Amygdala (tissue), 56 donors: ENCODE measurements at regions not wholly inside any gene's neighbourhood (a gene's known extent, or its start where the extent isn't known, plus 50 kb on each side); places are given as distances from the start of the nearest gene placed in this dataset.

Experiments
- DNase-seq, 56 donors: peaks; one replicate each; lab custom pipeline; 2025; lab: John Stamatoyannopoulos, UW

DNA sequence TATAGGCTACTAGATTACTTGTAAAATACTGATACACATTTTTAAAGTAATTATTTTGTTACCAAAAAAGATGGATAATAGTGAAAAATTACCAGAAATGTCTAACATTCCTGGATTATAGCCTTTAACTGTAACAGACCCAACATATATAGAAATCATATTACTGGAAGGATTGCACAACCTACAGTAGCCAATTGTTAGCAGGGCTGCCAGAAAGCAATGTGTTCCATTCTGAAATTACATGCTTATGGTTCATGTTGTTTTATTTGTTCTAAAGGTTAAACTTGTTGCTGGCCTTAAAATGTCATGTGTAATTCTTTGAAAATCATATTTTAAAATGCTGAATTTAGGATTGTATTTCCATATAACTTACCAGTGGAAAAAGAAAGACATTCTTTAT is 793.6 kb upstream of the ACVR2A start:
- no peak for DNase-seq

DNA sequence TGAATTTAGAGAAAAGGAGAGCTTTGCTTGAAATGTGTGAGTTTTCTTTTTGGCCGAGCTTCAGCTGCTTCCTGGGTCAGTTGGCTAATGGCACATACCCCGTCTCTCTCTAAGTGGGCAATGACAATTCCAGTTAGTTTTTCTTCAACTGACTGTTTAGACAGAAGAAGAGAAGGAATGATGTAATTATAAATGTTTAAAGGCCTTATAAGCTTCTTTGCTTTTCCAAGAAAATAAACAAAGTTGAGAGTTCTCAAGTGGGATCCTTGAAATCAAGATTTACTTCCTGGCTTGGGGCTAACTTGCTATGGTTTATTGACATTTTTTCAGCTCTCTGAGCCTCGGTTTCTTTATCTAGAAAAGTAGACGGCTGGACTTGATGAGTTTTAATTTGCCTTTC is 794.9 kb upstream of the ACVR2A start:
- DNase-seq: no peak

DNA sequence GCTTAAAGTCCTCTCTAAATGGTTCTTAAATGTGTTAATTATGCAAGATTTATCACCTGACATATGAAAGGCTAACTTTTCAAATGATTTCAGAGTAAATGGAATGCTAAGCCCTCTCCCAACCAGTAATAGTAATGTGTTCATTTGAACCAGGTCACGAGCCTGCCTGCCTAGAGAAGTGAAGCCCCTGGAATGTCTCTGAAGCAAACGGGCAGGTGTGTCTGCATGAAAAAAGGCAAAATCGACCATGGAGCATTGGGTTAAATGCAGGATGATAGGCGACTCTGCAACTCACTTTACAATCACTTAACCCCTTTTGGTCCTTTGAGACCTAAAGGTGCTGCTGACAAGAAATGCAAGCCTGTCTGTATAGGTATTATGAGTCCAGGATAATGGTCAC is 798.4 kb upstream of the ACVR2A start:
- no peak for DNase-seq

DNA sequence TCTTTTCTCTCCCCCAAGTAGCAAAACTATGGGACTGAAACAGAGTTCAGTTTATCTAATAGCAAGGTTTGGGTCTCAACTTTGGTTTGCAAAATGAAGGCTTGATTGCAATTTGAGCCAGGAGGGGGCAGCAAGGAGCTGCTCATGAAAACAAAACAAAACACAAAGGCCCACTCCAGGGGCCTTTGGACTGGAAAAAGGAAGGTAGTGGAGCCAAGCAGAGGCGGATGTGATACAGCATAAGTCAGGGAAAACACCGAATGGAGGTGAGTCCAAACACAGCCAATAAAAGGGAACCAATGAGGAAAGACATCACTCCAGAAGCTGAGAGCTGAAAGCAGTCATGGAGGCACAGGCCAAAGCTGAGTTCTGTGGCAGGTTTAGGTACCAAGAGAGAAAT is 799.7 kb upstream of the ACVR2A start:
- peak in 25 of 56 donors; percentile 0 to 59 (median 7) for DNase-seq

DNA sequence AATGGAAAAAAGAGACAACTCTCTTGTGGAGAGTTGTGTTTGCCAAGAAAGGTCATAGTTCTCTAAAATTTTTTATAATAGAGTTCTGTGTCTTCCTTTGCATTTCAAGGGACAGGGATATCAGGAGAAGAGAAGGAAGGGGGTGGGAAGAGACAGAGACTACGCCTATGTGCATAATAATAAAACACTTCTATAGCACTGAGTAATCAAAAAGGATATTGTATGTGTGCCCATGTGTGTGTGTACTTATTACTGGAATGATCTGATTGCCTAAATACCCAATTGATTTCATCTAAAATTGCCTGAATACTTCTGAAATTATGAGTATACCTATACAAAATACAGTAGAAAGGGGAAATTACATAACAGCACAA is 803.7 kb upstream of the ACVR2A start:
- no peak for DNase-seq

DNA sequence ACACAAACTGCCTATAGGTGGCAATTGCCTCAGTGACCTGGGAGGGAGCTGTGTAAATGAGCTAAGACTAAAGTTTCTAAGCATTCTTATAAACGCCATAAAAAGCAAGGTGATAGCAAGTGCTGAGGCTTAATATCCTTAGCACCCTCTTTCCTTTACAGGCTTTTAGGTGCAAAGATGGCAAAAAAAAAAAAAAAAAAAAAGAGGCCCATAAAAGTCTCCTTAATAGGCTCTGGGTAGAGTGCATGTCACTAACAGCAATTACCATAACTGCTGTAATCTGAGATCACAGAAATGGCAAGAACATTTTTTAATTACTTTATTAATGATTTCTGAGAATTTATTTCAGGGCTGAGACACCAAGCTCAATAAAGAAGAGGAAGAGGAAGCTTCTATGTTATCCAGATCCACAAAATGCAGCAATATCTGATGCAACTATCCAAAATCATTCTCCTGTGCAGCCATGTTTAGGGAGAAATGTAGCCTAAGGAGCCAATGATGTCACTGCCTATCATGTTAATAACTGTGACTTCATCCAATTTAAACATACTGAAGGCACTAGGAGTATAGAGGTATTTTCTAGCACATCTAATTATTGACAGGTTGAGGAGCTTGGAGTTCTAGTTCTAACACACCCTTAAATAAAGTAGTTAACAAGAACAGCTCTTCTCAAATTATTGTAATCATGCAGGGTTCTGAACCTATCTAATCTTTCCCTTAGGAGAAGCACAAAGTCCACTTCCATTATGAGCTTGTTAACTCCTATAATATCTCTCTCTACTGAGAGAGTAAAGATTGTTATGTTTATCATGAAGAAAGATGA is 804.3 kb upstream of the ACVR2A start:
- no peak for DNase-seq

DNA sequence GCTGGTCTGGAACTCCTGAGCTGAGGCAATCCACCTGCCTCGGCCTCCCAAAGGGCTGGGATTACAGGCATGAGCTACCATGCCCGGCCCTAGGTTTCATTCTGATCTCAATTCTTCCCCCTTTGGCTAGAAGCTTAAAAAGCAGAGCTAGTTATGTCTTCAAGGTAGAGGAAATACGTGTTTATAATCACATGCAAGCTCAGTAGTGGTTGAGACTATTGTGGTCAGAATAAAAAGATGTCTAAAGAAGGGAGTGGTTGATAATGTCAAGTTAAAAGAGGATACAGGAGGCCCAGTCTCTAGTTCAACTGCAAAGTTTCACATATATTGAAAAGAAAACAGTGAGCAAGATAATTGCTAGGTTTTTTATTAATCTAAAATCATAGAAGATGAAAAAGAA is 807.8 kb upstream of the ACVR2A start:
- DNase-seq: no peak

DNA sequence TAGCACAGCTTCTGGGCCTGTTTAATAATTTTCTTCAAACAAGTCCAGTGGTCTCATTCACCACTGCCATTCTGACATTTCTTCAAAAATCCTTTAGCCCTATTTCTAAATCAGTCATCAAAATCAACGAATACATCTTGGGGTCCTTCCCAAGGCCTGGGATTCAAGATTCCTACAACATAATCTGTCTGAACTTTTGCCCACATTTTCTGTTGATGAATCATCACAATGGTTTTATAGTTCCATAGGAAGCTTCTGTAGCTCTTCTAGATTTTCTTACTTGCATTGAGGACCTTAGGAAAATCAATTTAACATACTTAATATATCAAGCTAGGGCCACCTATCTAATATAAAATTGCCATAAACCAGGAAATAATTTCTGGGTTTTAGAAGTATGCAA is 811.8 kb upstream of the ACVR2A start:
- DNase-seq: no peak

DNA sequence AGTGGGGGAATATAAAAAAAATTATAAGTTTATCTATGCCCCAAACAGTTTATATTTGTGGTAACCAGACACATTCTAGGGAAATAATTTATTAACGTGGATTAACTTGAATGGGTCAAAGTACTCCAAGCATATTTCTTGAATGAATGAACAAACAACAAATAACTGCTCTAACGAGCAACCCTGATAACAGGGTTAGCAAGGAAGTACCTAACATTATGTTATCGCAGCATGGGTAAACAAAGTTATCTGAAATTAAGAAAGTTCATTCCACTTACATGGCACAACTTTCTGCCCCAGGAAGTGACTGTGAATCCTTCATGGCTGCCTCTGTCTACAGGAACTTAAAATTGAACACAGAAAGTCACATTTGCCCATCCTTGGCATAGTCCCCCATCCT is 812.9 kb upstream of the ACVR2A start:
- DNase-seq: no peak

DNA sequence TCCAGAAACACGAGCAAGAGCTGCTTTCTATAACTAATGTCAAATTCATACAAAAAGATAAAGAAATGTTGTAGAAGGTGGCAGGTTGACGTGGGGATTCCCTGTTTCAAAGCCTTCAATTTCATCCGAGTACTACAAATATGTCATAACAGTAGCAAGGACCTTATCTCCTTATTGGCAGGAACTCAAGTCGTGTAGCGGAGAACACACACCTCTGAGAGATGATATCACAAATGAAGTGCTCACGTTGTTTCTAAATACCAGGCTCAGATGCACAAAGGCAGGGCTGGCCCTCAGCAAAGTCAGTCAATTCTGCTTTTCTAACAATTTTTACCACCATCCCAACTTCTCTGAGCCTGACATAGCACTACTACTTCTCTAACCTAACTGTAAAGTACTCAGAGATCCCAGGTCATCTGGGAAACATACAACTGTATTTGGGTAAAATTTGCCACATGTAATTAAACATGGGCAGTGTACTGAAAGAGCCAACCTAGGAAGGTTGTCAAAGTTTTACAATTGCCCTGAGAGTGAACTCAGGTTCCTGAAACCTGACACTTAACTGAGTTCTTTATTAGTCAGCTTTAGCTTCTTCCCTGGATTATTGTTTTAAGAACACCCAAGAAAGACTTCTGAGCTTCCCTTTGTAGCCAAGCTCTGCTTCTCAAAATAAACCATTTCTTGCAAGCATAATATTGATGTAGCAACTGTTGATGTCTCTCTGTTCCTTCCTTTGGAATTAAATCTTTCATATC is 813.7 kb upstream of the ACVR2A start:
- no peak for DNase-seq

DNA sequence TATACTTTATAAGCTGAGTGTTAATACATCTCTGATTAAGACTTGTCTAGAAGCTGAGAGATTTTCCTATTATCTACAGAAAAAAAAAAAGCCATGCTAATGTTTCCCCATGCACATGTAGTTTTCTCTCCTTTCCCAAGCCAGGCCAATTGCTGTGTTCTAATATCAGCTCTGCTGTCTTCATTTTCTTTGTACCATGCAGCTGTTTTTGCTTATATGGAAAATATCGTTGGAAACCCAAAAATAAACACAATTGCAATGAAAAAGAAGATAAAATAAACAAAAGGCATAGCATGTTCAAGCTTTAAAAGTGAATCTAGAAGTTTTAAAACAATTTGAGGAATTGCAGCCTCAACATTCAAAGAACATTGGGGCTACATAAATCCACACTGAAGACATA is 817.4 kb upstream of the ACVR2A start:
- no peak for DNase-seq

DNA sequence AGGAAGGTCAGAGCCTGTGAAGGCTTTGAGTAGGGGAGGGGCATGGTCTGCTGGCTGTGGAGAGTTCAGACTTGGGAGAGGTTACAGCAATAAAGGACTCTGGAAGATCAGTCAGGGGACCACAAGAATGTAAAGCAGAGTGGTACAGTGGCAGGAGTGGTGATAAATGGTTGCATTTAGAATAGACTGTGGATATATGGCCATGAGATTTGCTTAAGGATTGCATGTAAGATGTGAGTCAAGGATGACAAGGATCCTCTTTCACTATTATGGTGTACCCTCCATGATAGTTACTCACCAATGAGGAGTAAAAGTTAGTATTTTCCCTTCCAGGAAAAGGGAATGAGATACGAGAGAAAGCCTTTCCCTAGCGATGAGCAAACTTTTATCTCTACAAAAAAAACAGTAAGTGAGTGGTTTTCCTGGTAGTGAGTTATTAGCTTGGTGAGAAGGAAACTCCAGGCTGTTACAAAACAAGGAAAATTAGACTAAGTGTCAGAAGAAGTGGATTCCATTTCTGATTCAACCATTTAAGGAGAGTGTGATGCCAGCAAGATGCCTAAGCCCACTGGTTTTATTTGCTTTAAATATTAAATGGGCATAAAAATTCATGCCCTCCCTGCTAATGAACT is 818.0 kb upstream of the ACVR2A start:
- no peak for DNase-seq

DNA sequence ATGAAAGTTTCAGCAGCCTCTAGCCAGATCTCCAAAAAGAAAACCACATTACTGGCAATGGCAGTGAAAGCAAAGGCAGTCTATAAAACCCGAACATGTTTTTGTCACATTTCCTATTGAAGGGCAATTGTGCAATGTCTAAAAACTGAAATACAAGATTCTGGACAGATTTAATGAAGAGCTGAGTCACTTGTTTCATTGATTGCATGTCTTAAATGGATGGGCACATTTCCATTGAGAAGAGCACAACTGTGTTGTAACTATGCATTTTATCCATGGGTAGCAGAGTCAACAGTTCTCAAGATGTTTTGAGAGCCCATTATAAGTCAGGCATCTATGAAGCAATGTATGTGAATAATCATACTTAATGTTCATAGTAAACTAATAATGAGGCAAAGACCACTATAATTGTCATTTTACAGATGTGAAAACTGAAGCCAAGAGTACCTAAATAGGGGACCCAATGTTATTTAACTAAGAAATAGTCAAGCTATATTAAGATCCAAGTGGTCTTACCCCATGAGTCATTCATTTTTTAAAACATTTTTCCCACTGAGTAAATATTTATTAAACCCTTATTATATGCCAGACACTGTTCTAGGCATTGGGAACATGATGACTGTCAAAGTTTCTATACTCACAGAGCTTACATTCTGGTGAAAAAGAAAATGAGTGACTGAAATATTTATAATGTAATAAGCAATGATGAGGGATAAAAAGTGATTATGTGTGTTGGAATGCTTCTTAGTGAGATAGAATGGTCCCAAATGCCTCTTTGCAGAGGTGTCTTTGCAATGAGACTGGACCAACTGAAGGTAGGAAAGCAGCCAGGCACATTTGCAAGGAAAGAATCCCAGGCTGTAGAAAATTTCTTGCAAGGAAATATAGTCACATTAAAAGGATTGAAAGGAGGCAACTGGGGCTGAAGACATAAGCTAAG is 818.9 kb upstream of the ACVR2A start:
- DNase-seq: no peak

DNA sequence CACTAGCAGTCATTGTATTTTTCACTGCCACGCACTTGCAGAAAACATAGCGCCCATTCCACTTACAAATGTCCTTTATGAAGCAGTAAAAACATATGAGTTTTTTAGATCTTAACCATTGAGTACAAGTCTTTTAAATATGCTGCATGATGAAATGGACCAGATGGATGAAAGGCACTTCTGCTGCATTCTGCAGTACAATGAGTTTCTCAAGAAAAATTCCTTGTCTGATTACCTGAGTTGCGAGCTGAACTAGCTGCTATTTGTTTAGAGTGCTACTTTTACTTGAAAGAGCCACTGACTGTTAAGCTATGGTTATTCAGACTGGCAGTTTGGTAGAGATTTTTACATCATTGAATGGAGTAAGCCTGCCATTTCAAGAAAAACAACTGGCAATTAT is 825.5 kb upstream of the ACVR2A start:
- no peak for DNase-seq

DNA sequence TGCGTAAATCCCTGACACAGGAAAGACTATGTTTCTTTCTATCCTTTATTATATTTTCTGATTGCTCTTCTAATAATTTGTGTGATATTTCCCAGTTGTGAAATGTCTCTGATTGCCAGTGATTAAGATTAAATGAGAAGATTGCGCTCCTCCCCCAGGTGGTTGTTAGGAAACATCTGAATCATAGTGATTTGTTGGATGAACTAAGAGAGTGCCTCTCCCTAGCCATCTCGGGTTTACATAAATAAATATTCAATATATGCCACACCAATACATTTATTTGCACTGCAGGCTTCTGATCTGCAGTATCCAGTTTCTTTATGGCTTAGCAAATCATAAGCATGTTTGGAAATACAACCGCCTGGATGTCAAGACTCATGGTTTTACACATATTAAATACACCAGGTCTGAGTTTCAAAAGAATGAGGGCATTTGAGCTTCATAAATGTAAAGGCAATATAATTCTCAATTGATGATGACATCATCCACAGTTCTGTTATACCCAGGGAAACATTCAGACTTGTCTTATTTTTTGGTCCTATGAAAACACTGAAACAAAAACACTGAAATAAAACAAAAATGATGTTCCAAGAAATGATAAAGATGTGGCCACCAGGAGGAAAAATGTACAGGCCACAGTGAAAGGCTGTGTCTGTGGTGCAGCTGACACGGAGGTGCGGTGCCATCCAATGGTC is 826.7 kb upstream of the ACVR2A start:
- no peak for DNase-seq

DNA sequence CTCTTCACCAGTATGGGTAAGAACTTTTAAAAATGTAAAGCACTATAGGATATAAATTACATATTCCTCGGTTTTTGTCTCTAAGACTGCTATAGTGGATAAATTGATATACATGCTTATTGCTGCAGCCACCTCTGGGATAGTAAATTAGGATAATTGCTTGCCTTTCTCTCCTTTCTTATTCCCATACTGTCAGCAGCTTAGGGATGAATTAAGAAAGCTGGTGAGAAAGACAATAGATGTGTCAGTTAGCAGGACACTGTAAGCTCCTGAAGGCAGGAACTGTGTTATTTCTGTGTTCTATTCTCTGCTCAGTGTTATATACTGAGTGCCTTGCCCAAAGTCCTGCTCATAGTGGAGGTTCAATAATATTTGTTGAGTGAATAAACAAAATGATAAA is 828.6 kb upstream of the ACVR2A start:
- no peak for DNase-seq

DNA sequence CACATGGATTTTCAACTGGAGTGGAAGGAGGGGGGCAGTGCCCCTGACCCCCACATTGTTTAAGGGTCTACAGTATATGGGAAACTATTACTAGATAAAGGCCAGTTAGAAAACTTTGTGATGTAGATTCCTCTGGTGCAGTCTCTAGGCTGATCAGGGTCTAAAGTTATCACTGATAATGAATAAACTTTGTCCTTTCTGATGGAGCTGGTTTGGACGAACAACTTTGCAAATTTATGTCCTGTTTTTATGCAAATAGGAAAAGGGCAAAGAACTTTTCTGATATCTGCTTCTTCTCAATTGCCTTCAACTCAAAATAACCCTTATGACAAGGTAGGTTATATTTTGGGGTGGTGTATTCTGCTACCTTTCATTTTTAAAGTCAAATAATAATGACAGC is 829.2 kb upstream of the ACVR2A start:
- no peak for DNase-seq

DNA sequence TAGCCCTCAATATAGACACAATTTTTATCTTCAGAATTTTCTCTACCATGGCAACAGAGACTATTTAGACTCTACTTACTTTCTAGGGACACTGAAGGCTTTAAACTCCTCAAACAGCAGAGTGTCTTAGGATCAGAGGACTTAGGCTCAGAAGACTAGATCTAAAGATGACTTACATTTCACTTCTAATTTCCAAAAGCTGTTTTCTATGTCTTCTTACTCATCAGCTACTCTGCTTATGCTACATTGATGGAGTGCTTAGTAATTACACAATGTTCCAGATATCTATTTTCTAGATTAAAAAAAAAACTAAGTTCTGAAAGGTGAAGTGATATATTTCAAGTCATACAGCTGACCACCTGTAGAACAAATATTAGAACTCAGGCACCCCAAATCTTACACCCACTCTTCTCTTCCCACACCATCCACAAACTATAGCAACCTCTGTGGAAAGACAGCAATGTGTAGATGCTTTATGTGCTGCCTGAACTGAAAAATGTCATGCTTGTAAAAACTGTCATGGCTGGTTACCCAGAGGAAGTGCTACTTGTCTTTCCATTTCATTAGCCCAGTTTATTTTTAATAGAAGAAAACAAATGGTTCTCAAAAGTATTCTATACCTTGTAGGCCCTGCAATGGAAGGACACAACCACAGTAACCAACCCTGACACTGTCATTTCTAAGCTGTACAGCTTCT is 831.0 kb upstream of the ACVR2A start:
- DNase-seq: no peak

DNA sequence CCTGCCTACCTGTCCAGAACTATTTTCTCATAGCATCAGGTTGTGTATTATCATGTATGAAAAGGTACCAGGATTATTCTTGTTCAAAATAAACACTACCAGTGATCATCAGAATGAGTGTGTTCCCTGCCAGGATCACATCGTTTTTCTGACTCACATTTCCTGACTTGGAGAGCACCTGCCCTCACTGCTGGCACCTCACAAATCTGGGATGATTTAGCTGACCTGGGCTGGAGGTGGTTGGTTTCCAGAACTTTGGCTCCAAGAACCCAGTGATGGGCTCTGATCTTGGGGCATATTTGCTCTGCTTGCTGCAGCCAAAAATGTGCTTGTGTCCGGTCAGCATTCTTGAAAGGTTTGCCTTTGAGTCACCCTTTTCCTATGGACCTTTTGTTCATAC is 836.3 kb upstream of the ACVR2A start:
- DNase-seq: no peak
